ENCODE measurements at regions not wholly inside any gene's neighbourhood (a gene's known extent, or its start where the extent isn't known, plus 50 kb on each side); places are given as distances from the start of the nearest gene placed in this dataset.

GRCh38 chr14:32019276-32019675 is 57.8 kb upstream of the ARHGAP5 start:
- TF ChIP-seq POLR2A (IDR thresholded peaks at IDR 0.05): no peak
- no peak for TF ChIP-seq CTCF (IDR thresholded peaks at IDR 0.05)
- TF ChIP-seq EP300 (IDR thresholded peaks at IDR 0.05): no peak
